ENCODE measurements at regions not wholly inside any gene's neighbourhood (a gene's known extent, or its start where the extent isn't known, plus 50 kb on each side); places are given as distances from the start of the nearest gene placed in this dataset.
"Not testable (repeated sequence)": the region's sequence is repeated elsewhere in the genome, so short reads cannot be mapped to it uniquely, and the experiment has no call there.

- no peak overlapping the region for H3K4me3 Mint-ChIP-seq
- H3K27ac Mint-ChIP-seq = no peak overlapping the region
- TF ChIP-seq ARID4B (CRISPR knock-in tag; IDR thresholded peaks at IDR 0.05; ENCODE audit: borderline replicate concordance) (no peak), CDX4 (CRISPR knock-in tag; IDR thresholded peaks at IDR 0.05; ENCODE audit: borderline replicate concordance) (no peak)
- no peak for ATAC-seq
- peaks cover 4% of the 10 kb centered on the region for H3K36me3 Mint-ChIP-seq
- DNase-seq (ENCODE audit: low spot score) = no peak
- peaks cover 29% of the 10 kb centered on the region for H3K4me1 Mint-ChIP-seq
- no peaks in the 10 kb centered on the region; the same call in 1 of the 2 replicates for H3K27me3 Mint-ChIP-seq (ENCODE audit: low read depth)
- ChIA-PET CTCF (interaction anchor here (0.7 to 2.0 kb wide), 2 partner anchors 50 to 51 kb away, joined by 4 to 7 read pairs; no protein-coding TSS in a partner anchor), POLR2A (interaction anchor here (0.7 kb wide), 1 partner anchor 793 kb away, joined by 4 read pairs; no protein-coding TSS in a partner anchor)
- peaks cover 5% of the 10 kb centered on the region for H3K9me3 Mint-ChIP-seq
Measured at GRCh38 chr14:71804992-71805391, 127.2 kb upstream of the RGS6 start.

GRCh38 chr14:71807049-71807448 is 125.2 kb upstream of the RGS6 start:
- peaks cover 18% of the 10 kb centered on the region; the same call in 1 of the 2 replicates for H3K9me3 Mint-ChIP-seq
- peaks cover 29% of the 10 kb centered on the region for H3K4me1 Mint-ChIP-seq
- CTCF ChIA-PET = interaction anchor here (1.6 kb wide), 1 partner anchor 48 kb away, joined by 6 read pairs; no protein-coding TSS in a partner anchor
- POLR2A ChIA-PET; DNase-seq (ENCODE audit: low spot score); H3K27me3 Mint-ChIP-seq (ENCODE audit: low read depth); H3K4me3 Mint-ChIP-seq; ATAC-seq; H3K36me3 Mint-ChIP-seq; H3K27ac Mint-ChIP-seq: not testable (repeated sequence)

GRCh38 chr14:71810800-71811199 is 121.4 kb upstream of the RGS6 start:
- H3K4me1 Mint-ChIP-seq = peaks cover 18% of the 10 kb centered on the region

GRCh38 chr14:71812693-71813092 is 119.5 kb upstream of the RGS6 start:
- DNase-seq (ENCODE audit: low spot score) = no peak
- no peak for ATAC-seq
- H3K27me3 Mint-ChIP-seq (ENCODE audit: low read depth) = no peaks in the 10 kb centered on the region
- H3K9me3 Mint-ChIP-seq = peaks cover 18% of the 10 kb centered on the region; the same call in 1 of the 2 replicates
- H3K4me1 Mint-ChIP-seq = peaks cover 17% of the 10 kb centered on the region
- no peak overlapping the region for H3K4me3 Mint-ChIP-seq
- ChIA-PET CTCF (interaction anchor here (0.8 to 1.6 kb wide), 2 partner anchors 43 to 60 kb away, joined by 3 read pairs; no protein-coding TSS in a partner anchor), POLR2A (no interaction called here)
- H3K36me3 Mint-ChIP-seq = peaks cover 5% of the 10 kb centered on the region
- H3K27ac Mint-ChIP-seq = no peak overlapping the region
- no peak for TF ChIP-seq ZNF416 (CRISPR knock-in tag; IDR thresholded peaks at IDR 0.05)
- no peak for TF ChIP-seq TCF7 (CRISPR knock-in tag; IDR thresholded peaks at IDR 0.05; ENCODE audit: low read depth)
- TF ChIP-seq ATF3 (CRISPR knock-in tag; conservative IDR thresholded peaks at IDR 0.05) = no peak
- TF ChIP-seq CREM (CRISPR knock-in tag; IDR thresholded peaks at IDR 0.05) = no peak
- TF ChIP-seq OVOL2 (CRISPR knock-in tag; IDR thresholded peaks at IDR 0.05; ENCODE audit: borderline replicate concordance) = no peak
- no peak for TF ChIP-seq ESRRA (CRISPR knock-in tag; IDR thresholded peaks at IDR 0.05; ENCODE audit: borderline replicate concordance)
- no peak for TF ChIP-seq ZNF281 (CRISPR knock-in tag; IDR thresholded peaks at IDR 0.05)
- no peak for TF ChIP-seq EMX1 (CRISPR knock-in tag; IDR thresholded peaks at IDR 0.05)
- TF ChIP-seq KAT7 (CRISPR knock-in tag; IDR thresholded peaks at IDR 0.05; ENCODE audit: borderline replicate concordance) = no peak
- TF ChIP-seq HMGXB4 (CRISPR knock-in tag; IDR thresholded peaks at IDR 0.05) = no peak
- no peak for TF ChIP-seq ZNF138 (CRISPR knock-in tag; conservative IDR thresholded peaks at IDR 0.05)
- TF ChIP-seq ZNF396 (CRISPR knock-in tag; IDR thresholded peaks at IDR 0.05; ENCODE audit: borderline replicate concordance) = no peak
- no peak for TF ChIP-seq FOXK1 (CRISPR knock-in tag; IDR thresholded peaks at IDR 0.05)
- TF ChIP-seq RELA (CRISPR knock-in tag; IDR thresholded peaks at IDR 0.05; ENCODE audit: borderline replicate concordance) = no peak

More at GRCh38 chr14:71810800-71811199, 121.4 kb upstream of the RGS6 start:
- DNase-seq (ENCODE audit: low spot score); H3K36me3 Mint-ChIP-seq; H3K27ac Mint-ChIP-seq; ATAC-seq; H3K4me3 Mint-ChIP-seq; CTCF ChIA-PET; H3K27me3 Mint-ChIP-seq (ENCODE audit: low read depth); POLR2A ChIA-PET: not testable (repeated sequence)
- H3K9me3 Mint-ChIP-seq = peaks cover 18% of the 10 kb centered on the region; the same call in 1 of the 2 replicates

Data from WTC11 (cell line).